ENCODE measurements at regions not wholly inside any gene's neighbourhood (a gene's known extent, or its start where the extent isn't known, plus 50 kb on each side); places are given as distances from the start of the nearest gene placed in this dataset.

- Histone ChIP-seq H3K4me2 (ENCODE audit: low read length) (no peak overlapping the region), H3K27ac (no peak overlapping the region), H3K4me1 (no peaks in the 10 kb centered on the region), H3K4me3 (ENCODE audit: low read depth, low read length) (no peak overlapping the region), H3K36me3 (ENCODE audit: control insufficient read depth, insufficient read depth, low read length) (no peaks in the 10 kb centered on the region), H2AFZ (no peak overlapping the region), H3K79me2 (no peaks in the 10 kb centered on the region), H3K27me3 (ENCODE audit: control insufficient read depth, insufficient read depth, low read length) (no peaks in the 10 kb centered on the region), H3K9me3 (ENCODE audit: control insufficient read depth, low read length) (no peaks in the 10 kb centered on the region), H3K9ac (no peak overlapping the region)
- no peak for TF ChIP-seq CTCF (IDR thresholded peaks at IDR 0.05)
Observed at GRCh38 chr13:66205807-66206206, 1024.3 kb downstream of the PCDH9 start.

GRCh38 chr13:66200555-66200954 is 1029.6 kb downstream of the PCDH9 start:
- Histone ChIP-seq H3K9me3 (ENCODE audit: control insufficient read depth, low read length) (no peaks in the 10 kb centered on the region), H3K4me3 (ENCODE audit: low read depth, low read length) (no peak overlapping the region), H2AFZ (no peak overlapping the region), H3K4me2 (ENCODE audit: low read length) (no peak overlapping the region), H3K27ac (no peak overlapping the region), H3K36me3 (ENCODE audit: control insufficient read depth, insufficient read depth, low read length) (no peaks in the 10 kb centered on the region), H3K9ac (no peak overlapping the region), H3K79me2 (no peaks in the 10 kb centered on the region), H3K4me1 (no peaks in the 10 kb centered on the region), H3K27me3 (ENCODE audit: control insufficient read depth, insufficient read depth, low read length) (no peaks in the 10 kb centered on the region)
- TF ChIP-seq CTCF (IDR thresholded peaks at IDR 0.05), result no peak

GRCh38 chr13:66195238-66195637 is 1034.9 kb downstream of the PCDH9 start:
- H3K36me3 ChIP-seq (ENCODE audit: control insufficient read depth, insufficient read depth, low read length), result no peaks in the 10 kb centered on the region
- H3K27me3 ChIP-seq (ENCODE audit: control insufficient read depth, insufficient read depth, low read length), result no peaks in the 10 kb centered on the region
- no peak overlapping the region for H3K27ac ChIP-seq
- H3K4me1 ChIP-seq, result no peaks in the 10 kb centered on the region
- H3K4me2 ChIP-seq (ENCODE audit: low read length), result no peak overlapping the region
- no peak overlapping the region for H2AFZ ChIP-seq
- H3K9ac ChIP-seq, result no peak overlapping the region
- H3K4me3 ChIP-seq (ENCODE audit: low read depth, low read length), result no peak overlapping the region
- no peaks in the 10 kb centered on the region for H3K9me3 ChIP-seq (ENCODE audit: control insufficient read depth, low read length)
- H3K79me2 ChIP-seq, result no peaks in the 10 kb centered on the region
- TF ChIP-seq CTCF (IDR thresholded peaks at IDR 0.05), result no peak

GRCh38 chr13:66189986-66190385 is 1040.2 kb downstream of the PCDH9 start:
- TF ChIP-seq CTCF (IDR thresholded peaks at IDR 0.05), result no peak
- no peaks in the 10 kb centered on the region for H3K4me1 ChIP-seq
- no peaks in the 10 kb centered on the region for H3K9me3 ChIP-seq (ENCODE audit: control insufficient read depth, low read length)
- no peaks in the 10 kb centered on the region for H3K27me3 ChIP-seq (ENCODE audit: control insufficient read depth, insufficient read depth, low read length)
- no peak overlapping the region for H3K4me3 ChIP-seq (ENCODE audit: low read depth, low read length)
- H3K4me2 ChIP-seq (ENCODE audit: low read length), result no peak overlapping the region
- H2AFZ ChIP-seq, result no peak overlapping the region
- no peaks in the 10 kb centered on the region for H3K79me2 ChIP-seq
- no peak overlapping the region for H3K27ac ChIP-seq
- H3K36me3 ChIP-seq (ENCODE audit: control insufficient read depth, insufficient read depth, low read length), result no peaks in the 10 kb centered on the region
- H3K9ac ChIP-seq, result no peak overlapping the region

- no peak overlapping the region for H3K27ac ChIP-seq
Observed at GRCh38 chr13:66180836-66181235, 1049.3 kb downstream of the PCDH9 start.

More at GRCh38 chr13:66180836-66181235, 1049.3 kb downstream of the PCDH9 start:
- H3K4me1 ChIP-seq, result no peaks in the 10 kb centered on the region
- H3K27me3 ChIP-seq (ENCODE audit: control insufficient read depth, insufficient read depth, low read length), result no peaks in the 10 kb centered on the region
- no peak overlapping the region for H3K4me2 ChIP-seq (ENCODE audit: low read length)
- no peaks in the 10 kb centered on the region for H3K9me3 ChIP-seq (ENCODE audit: control insufficient read depth, low read length)
- no peak overlapping the region for H3K9ac ChIP-seq
- no peak overlapping the region for H2AFZ ChIP-seq
- TF ChIP-seq CTCF (IDR thresholded peaks at IDR 0.05), result no peak
- H3K36me3 ChIP-seq (ENCODE audit: control insufficient read depth, insufficient read depth, low read length), result no peaks in the 10 kb centered on the region
- H3K79me2 ChIP-seq, result no peaks in the 10 kb centered on the region
- no peak overlapping the region for H3K4me3 ChIP-seq (ENCODE audit: low read depth, low read length)

All from parathyroid adenoma (tissue), 2 donors.